ENCODE measurements at regions not wholly inside any gene's neighbourhood (a gene's known extent, or its start where the extent isn't known, plus 50 kb on each side); places are given as distances from the start of the nearest gene placed in this dataset.

- no peaks in the 10 kb centered on the region for H3K27me3 ChIP-seq (ENCODE audit: control insufficient read depth in 2 of 2, insufficient read depth in 1 of 2, low read length in 1 of 2)
- H3K9me3 ChIP-seq (ENCODE audit: control insufficient read depth in 2 of 2, insufficient read depth in 1 of 2, low read length in 1 of 2), result no peaks in the 10 kb centered on the region
- 93% methylated on average over 2 of the region's 2 CpGs for WGBS
- no peak overlapping the region for H3K27ac ChIP-seq (ENCODE audit: low read depth in 1 of 2, low read length in 1 of 2)
- DNase-seq (ENCODE audit: low read depth in 6 of 9, low spot score in 9 of 9), result no peak
- no peaks in the 10 kb centered on the region for H3K36me3 ChIP-seq (ENCODE audit: control insufficient read depth in 2 of 2, insufficient read depth in 2 of 2, low read length in 1 of 2)
- no peak overlapping the region for H3K4me3 ChIP-seq (ENCODE audit: low read length in 2 of 2)
- no peaks in the 10 kb centered on the region for H3K4me1 ChIP-seq (ENCODE audit: control insufficient read depth in 2 of 2, insufficient read depth in 2 of 2, low read length in 2 of 2)
Measured at GRCh38 chr6:85172161-85172560, 277.7 kb upstream of the NT5E start.

DNA sequence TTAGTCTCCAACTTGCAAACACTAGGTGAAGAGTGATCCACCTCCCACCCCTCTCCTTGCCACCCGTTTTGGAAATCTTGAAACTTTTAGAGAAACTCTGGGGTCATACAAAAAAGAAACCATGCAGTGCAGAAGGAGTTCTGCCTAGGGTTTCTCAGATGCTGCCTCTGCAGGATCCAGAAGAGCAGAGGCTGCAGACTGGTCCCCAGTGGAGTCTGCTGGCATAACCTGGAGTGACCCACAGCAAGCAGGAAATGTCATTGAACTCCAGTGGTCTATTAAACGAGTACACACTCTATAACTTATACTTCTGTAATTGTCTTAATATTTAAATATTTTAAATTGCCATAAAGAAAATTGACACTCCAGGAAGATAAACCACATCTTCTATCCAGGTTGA lies 280.7 kb upstream of the NT5E start:
- Histone ChIP-seq H3K9me3 (ENCODE audit: control insufficient read depth in 2 of 2, insufficient read depth in 1 of 2, low read length in 1 of 2) (no peaks in the 10 kb centered on the region), H3K27ac (ENCODE audit: low read depth in 1 of 2, low read length in 1 of 2) (no peak overlapping the region), H3K36me3 (ENCODE audit: control insufficient read depth in 2 of 2, insufficient read depth in 2 of 2, low read length in 1 of 2) (no peaks in the 10 kb centered on the region), H3K4me1 (ENCODE audit: control insufficient read depth in 2 of 2, insufficient read depth in 2 of 2, low read length in 2 of 2) (no peaks in the 10 kb centered on the region), H3K4me3 (ENCODE audit: low read length in 2 of 2) (no peak overlapping the region), H3K27me3 (ENCODE audit: control insufficient read depth in 2 of 2, insufficient read depth in 1 of 2, low read length in 1 of 2) (no peaks in the 10 kb centered on the region)
- 7% methylated on average over 2 of the region's 2 CpGs for WGBS
- DNase-seq (ENCODE audit: low read depth in 6 of 9, low spot score in 9 of 9), result no peak

DNA sequence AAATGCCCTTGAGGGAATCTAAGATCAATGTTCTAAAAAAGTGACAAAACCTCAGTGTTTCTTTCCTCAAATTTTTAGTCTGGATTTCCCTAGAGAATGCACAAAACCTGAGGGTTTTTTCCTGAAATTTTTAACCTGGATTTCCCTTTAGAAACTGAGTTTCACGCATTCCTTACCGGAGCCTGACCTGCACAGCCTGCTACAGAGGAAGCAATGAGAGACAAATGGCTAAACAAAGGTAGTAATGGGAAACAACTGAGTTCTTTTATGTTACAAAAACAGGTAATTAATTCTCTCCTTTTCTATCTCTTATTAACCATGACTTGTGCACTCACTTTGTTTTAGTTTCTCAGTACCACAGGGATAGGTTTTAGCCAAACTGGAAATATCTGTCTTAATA lies 281.7 kb upstream of the NT5E start:
- Histone ChIP-seq H3K27me3 (ENCODE audit: control insufficient read depth in 2 of 2, insufficient read depth in 1 of 2, low read length in 1 of 2) (no peaks in the 10 kb centered on the region), H3K27ac (ENCODE audit: low read depth in 1 of 2, low read length in 1 of 2) (no peak overlapping the region), H3K9me3 (ENCODE audit: control insufficient read depth in 2 of 2, insufficient read depth in 1 of 2, low read length in 1 of 2) (no peaks in the 10 kb centered on the region), H3K4me1 (ENCODE audit: control insufficient read depth in 2 of 2, insufficient read depth in 2 of 2, low read length in 2 of 2) (no peaks in the 10 kb centered on the region), H3K36me3 (ENCODE audit: control insufficient read depth in 2 of 2, insufficient read depth in 2 of 2, low read length in 1 of 2) (no peaks in the 10 kb centered on the region), H3K4me3 (ENCODE audit: low read length in 2 of 2) (no peak overlapping the region)
- DNase-seq (ENCODE audit: low read depth in 6 of 9, low spot score in 9 of 9), result no peak
- 92% methylated on average over 2 of the region's 2 CpGs for WGBS

- no peak overlapping the region for H3K27ac ChIP-seq (ENCODE audit: low read depth in 1 of 2, low read length in 1 of 2)
- no peak for DNase-seq (ENCODE audit: low read depth in 6 of 9, low spot score in 9 of 9)
- H3K27me3 ChIP-seq (ENCODE audit: control insufficient read depth in 2 of 2, insufficient read depth in 1 of 2, low read length in 1 of 2), result no peaks in the 10 kb centered on the region
- H3K36me3 ChIP-seq (ENCODE audit: control insufficient read depth in 2 of 2, insufficient read depth in 2 of 2, low read length in 1 of 2), result no peaks in the 10 kb centered on the region
- H3K9me3 ChIP-seq (ENCODE audit: control insufficient read depth in 2 of 2, insufficient read depth in 1 of 2, low read length in 1 of 2), result no peaks in the 10 kb centered on the region
- WGBS, result 96% methylated on average over 3 of the region's 3 CpGs
- H3K4me3 ChIP-seq (ENCODE audit: low read length in 2 of 2), result no peak overlapping the region
- H3K4me1 ChIP-seq (ENCODE audit: control insufficient read depth in 2 of 2, insufficient read depth in 2 of 2, low read length in 2 of 2), result no peaks in the 10 kb centered on the region
Measured at GRCh38 chr6:85166114-85166741, 283.7 kb upstream of the NT5E start.

DNA sequence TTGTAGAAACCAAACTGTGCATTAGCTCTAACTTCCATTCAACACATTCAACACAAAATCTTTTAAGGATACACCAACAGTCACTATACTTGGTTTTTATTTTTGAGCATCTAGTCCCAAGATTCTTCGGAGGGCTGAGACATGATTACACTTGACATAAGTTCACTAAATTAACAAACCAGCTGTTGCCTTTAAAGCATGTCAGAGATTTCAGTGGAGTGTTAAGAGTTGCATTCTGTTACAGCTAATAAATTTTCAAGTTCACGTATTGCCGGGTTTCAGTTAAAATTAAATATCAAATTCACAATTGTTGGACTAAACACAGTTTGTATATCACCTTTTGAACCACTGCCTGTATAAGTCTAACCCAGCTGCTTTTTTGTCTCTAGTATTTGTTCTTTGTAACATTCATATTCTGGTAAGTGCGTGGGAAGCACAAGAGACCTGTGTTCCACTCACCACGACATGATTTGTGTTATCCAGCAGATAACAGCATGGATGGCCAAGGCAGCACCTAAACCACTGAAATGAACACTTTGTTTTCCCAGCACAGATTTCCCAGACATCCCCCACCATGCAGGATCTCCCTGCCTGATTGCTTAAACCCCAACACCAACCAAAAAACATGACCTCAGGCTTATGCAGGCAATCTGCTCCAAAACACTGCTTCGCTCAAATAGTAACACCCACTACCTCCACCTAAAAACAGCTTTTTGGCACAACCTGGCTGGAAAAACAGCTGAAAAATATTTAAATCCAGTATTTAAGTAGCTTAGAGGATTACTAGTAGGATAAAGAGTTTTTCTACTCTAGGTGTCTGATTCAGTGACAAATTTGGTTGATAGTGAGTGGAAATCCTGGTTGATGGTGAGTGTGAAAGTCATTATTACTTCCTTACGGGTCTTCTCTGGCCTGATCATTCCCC lies 286.5 kb upstream of the NT5E start:
- H3K36me3 ChIP-seq (ENCODE audit: control insufficient read depth in 2 of 2, insufficient read depth in 2 of 2, low read length in 1 of 2), result no peaks in the 10 kb centered on the region
- DNase-seq (ENCODE audit: low read depth in 6 of 9, low spot score in 9 of 9), result no peak
- no peak overlapping the region for H3K27ac ChIP-seq (ENCODE audit: low read depth in 1 of 2, low read length in 1 of 2)
- no peaks in the 10 kb centered on the region for H3K4me1 ChIP-seq (ENCODE audit: control insufficient read depth in 2 of 2, insufficient read depth in 2 of 2, low read length in 2 of 2)
- no peak overlapping the region for H3K4me3 ChIP-seq (ENCODE audit: low read length in 2 of 2)
- H3K9me3 ChIP-seq (ENCODE audit: control insufficient read depth in 2 of 2, insufficient read depth in 1 of 2, low read length in 1 of 2), result no peaks in the 10 kb centered on the region
- 92% methylated on average over 7 of the region's 7 CpGs for WGBS
- H3K27me3 ChIP-seq (ENCODE audit: control insufficient read depth in 2 of 2, insufficient read depth in 1 of 2, low read length in 1 of 2), result no peaks in the 10 kb centered on the region

- no peaks in the 10 kb centered on the region for H3K27me3 ChIP-seq (ENCODE audit: control insufficient read depth in 2 of 2, insufficient read depth in 1 of 2, low read length in 1 of 2)
Measured at GRCh38 chr6:85157311-85157710, 292.6 kb upstream of the NT5E start.

DNA sequence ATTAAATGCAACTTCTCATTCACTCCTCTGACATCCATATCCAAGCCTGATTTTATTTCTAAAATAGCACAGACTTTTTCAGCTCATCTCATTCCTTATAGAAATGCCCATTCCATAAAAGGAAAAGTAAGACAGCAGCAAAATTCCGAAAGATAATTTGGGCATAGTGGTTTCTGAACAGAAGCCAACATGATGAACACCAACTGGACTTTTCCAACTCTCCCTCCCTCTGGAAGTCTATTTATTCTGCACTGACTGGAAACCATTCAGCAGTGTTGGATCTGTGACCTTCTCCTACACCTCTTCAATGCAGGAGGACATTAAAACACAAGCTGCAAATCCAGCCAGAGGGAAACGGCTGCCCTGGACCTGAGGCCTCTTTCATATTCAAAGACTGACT lies 306.2 kb upstream of the NT5E start:
- H3K4me3 ChIP-seq (ENCODE audit: low read length in 2 of 2), result no peak overlapping the region

More at GRCh38 chr6:85157311-85157710, 292.6 kb upstream of the NT5E start:
- Histone ChIP-seq H3K4me3 (ENCODE audit: low read length in 2 of 2) (no peak overlapping the region), H3K4me1 (ENCODE audit: control insufficient read depth in 2 of 2, insufficient read depth in 2 of 2, low read length in 2 of 2) (no peaks in the 10 kb centered on the region), H3K27ac (ENCODE audit: low read depth in 1 of 2, low read length in 1 of 2) (no peak overlapping the region), H3K36me3 (ENCODE audit: control insufficient read depth in 2 of 2, insufficient read depth in 2 of 2, low read length in 1 of 2) (no peaks in the 10 kb centered on the region), H3K9me3 (ENCODE audit: control insufficient read depth in 2 of 2, insufficient read depth in 1 of 2, low read length in 1 of 2) (no peaks in the 10 kb centered on the region)
- 75% methylated on average over 2 of the region's 2 CpGs for WGBS
- DNase-seq (ENCODE audit: low read depth in 6 of 9, low spot score in 9 of 9), result no peak

GRCh38 chr6:85137865-85138264 lies 312.0 kb upstream of the NT5E start:
- DNase-seq (ENCODE audit: low read depth in 6 of 9, low spot score in 9 of 9), result no peak
- no peaks in the 10 kb centered on the region for H3K36me3 ChIP-seq (ENCODE audit: control insufficient read depth in 2 of 2, insufficient read depth in 2 of 2, low read length in 1 of 2)
- H3K27ac ChIP-seq (ENCODE audit: low read depth in 1 of 2, low read length in 1 of 2), result no peak overlapping the region
- WGBS, result 99% methylated on average over 1 of the region's 1 CpG
- no peaks in the 10 kb centered on the region for H3K4me1 ChIP-seq (ENCODE audit: control insufficient read depth in 2 of 2, insufficient read depth in 2 of 2, low read length in 2 of 2)
- H3K4me3 ChIP-seq (ENCODE audit: low read length in 2 of 2), result no peak overlapping the region
- no peaks in the 10 kb centered on the region for H3K9me3 ChIP-seq (ENCODE audit: control insufficient read depth in 2 of 2, insufficient read depth in 1 of 2, low read length in 1 of 2)
- H3K27me3 ChIP-seq (ENCODE audit: control insufficient read depth in 2 of 2, insufficient read depth in 1 of 2, low read length in 1 of 2), result no peaks in the 10 kb centered on the region

More for the DNA sequence above, 306.2 kb upstream of the NT5E start:
- H3K27ac ChIP-seq (ENCODE audit: low read depth in 1 of 2, low read length in 1 of 2), result no peak overlapping the region
- H3K4me1 ChIP-seq (ENCODE audit: control insufficient read depth in 2 of 2, insufficient read depth in 2 of 2, low read length in 2 of 2), result no peaks in the 10 kb centered on the region
- no peaks in the 10 kb centered on the region for H3K27me3 ChIP-seq (ENCODE audit: control insufficient read depth in 2 of 2, insufficient read depth in 1 of 2, low read length in 1 of 2)
- no peak for DNase-seq (ENCODE audit: low read depth in 6 of 9, low spot score in 9 of 9)
- H3K9me3 ChIP-seq (ENCODE audit: control insufficient read depth in 2 of 2, insufficient read depth in 1 of 2, low read length in 1 of 2), result no peaks in the 10 kb centered on the region
- H3K36me3 ChIP-seq (ENCODE audit: control insufficient read depth in 2 of 2, insufficient read depth in 2 of 2, low read length in 1 of 2), result no peaks in the 10 kb centered on the region
- WGBS, result 79% methylated on average over 2 of the region's 2 CpGs

DNA sequence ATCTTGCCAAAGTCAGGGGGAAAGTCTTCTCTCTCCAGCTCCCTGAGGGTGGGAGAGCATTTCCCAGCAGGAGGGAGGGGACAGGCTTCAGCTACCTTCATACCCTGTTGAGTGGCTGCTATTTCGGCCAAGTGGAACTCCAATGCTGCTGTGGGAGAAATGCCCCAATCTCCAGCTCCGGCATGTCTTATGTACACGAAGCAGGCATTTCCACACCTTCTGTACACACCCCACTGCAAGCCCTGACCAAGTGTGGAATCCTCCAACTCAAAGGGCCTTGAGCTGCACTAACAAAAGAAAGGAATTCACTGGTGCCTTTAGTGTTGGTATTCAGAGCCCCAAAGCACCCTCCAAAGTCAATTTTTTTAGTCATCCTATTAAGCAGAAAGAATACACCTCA lies 313.6 kb upstream of the NT5E start:
- Histone ChIP-seq H3K27ac (ENCODE audit: low read depth in 1 of 2, low read length in 1 of 2) (no peak overlapping the region), H3K27me3 (ENCODE audit: control insufficient read depth in 2 of 2, insufficient read depth in 1 of 2, low read length in 1 of 2) (no peaks in the 10 kb centered on the region), H3K36me3 (ENCODE audit: control insufficient read depth in 2 of 2, insufficient read depth in 2 of 2, low read length in 1 of 2) (no peaks in the 10 kb centered on the region), H3K4me1 (ENCODE audit: control insufficient read depth in 2 of 2, insufficient read depth in 2 of 2, low read length in 2 of 2) (no peaks in the 10 kb centered on the region), H3K9me3 (ENCODE audit: control insufficient read depth in 2 of 2, insufficient read depth in 1 of 2, low read length in 1 of 2) (no peaks in the 10 kb centered on the region), H3K4me3 (ENCODE audit: low read length in 2 of 2) (no peak overlapping the region)
- 85% methylated on average over 3 of the region's 3 CpGs for WGBS
- no peak for DNase-seq (ENCODE audit: low read depth in 6 of 9, low spot score in 9 of 9)
